IMR-90 (cell line): ENCODE measurements at regions not wholly inside any gene's neighbourhood (a gene's known extent, or its start where the extent isn't known, plus 50 kb on each side); places are given as distances from the start of the nearest gene placed in this dataset.

Source experiments
- ATAC-seq: fragments of 200-7000 bp; cut with Tn5 transposase; 2 replicates; pipeline ENCODE4 v1.9.1; 2020; ENCODE audit warnings: low read depth, mild to moderate bottlenecking, moderate library complexity
- BruUV-seq: library from RNA; stranded (reverse); fragments of 400-500 nt; replicated peaks from 2 replicates; lab custom pipeline; 2021; lab: Mats Ljungman, UMichigan
- CTCF ChIA-PET: fragments of 300-600 bp; formaldehyde crosslinking; extraction: SDS; loops from one replicate; lab custom pipeline; 2021; ENCODE audit warnings: antibody characterized with exemption; lab: Yijun Ruan, JAX
- POLR2A ChIA-PET: fragments of 300-600 bp; sonication (Branson Sonifier 250); formaldehyde crosslinking; loops from one replicate; lab custom pipeline; 2022; ENCODE audit warnings: antibody characterized with exemption; ENCODE audit not compliant: unreplicated experiment; lab: Charles Lee
- DNase-seq: peaks from one replicate; pipeline ENCODE4 v3.0.0; 2013
- H2AFZ ChIP-seq: replicated peaks from 2 replicates; pipeline ENCODE3; 2013; ENCODE audit warnings: low read length, mild to moderate bottlenecking; ENCODE audit not compliant: poor library complexity
- H2AK5ac ChIP-seq: 2 replicates; pipeline ENCODE4 v1.6.1; 2013; ENCODE audit warnings: low read depth, low read length, inconsistent platforms
- H2AK9ac ChIP-seq: replicated peaks from 2 replicates; pipeline ENCODE3; 2013; ENCODE audit warnings: mild to moderate bottlenecking, low read depth, low read length, moderate library complexity; ENCODE audit not compliant: poor library complexity
- H2BK120ac ChIP-seq: 2 replicates; pipeline ENCODE4 v1.6.1; 2013; ENCODE audit warnings: low read depth, low read length, inconsistent platforms
- H2BK15ac ChIP-seq: 3 replicates; pipeline ENCODE4 v1.6.1; 2013; ENCODE audit warnings: low read depth, low read length, inconsistent platforms
- H2BK20ac ChIP-seq: 2 replicates; pipeline ENCODE4 v1.6.1; 2013; ENCODE audit warnings: low read depth, mild to moderate bottlenecking, inconsistent platforms, low read length, moderate library complexity
- H2BK5ac ChIP-seq: 2 replicates; pipeline ENCODE4 v1.6.1; 2013; ENCODE audit warnings: mild to moderate bottlenecking, low read depth, low read length, inconsistent platforms; ENCODE audit not compliant: poor library complexity, severe bottlenecking
- H3K14ac ChIP-seq: replicated peaks from 2 replicates; pipeline ENCODE4 v1.6.1; 2013; ENCODE audit warnings: low read depth, low read length, inconsistent platforms
- H3K18ac ChIP-seq: 2 replicates; pipeline ENCODE4 v1.6.1; 2013; ENCODE audit warnings: low read depth, low read length, control low read depth
- H3K23ac ChIP-seq: 2 replicates; pipeline ENCODE4 v1.6.1; 2013; ENCODE audit warnings: low read depth, low read length, inconsistent platforms
- H3K27ac ChIP-seq: 2 replicates; pipeline ENCODE4 v1.5.1; 2013; ENCODE audit warnings: mild to moderate bottlenecking, control low read depth, low read length; ENCODE audit not compliant: insufficient read depth
- H3K27me3 ChIP-seq: 2 replicates; pipeline ENCODE4 v1.6.1; 2013; ENCODE audit warnings: low read length; ENCODE audit not compliant: control insufficient read depth, insufficient read depth
- H3K36me3 ChIP-seq: 2 replicates; pipeline ENCODE4 v1.6.1; 2013; ENCODE audit warnings: low read length, mixed read lengths; ENCODE audit not compliant: control insufficient read depth, insufficient read depth
- H3K4ac ChIP-seq: 2 replicates; pipeline ENCODE4 v1.6.1; 2013; ENCODE audit warnings: low read depth, low read length, inconsistent platforms
- H3K4me1 ChIP-seq: 2 replicates; pipeline ENCODE4 v1.6.1; 2013; ENCODE audit warnings: low read length, mixed read lengths; ENCODE audit not compliant: control insufficient read depth, insufficient read depth
- H3K4me2 ChIP-seq: 2 replicates; pipeline ENCODE4 v1.6.1; 2013; ENCODE audit warnings: low read depth, mild to moderate bottlenecking, control low read depth, low read length, moderate library complexity
- H3K4me3 ChIP-seq: 2 replicates; pipeline ENCODE4 v1.5.1; 2013; ENCODE audit warnings: low read depth, mild to moderate bottlenecking, control low read depth, low read length, moderate library complexity; ENCODE audit not compliant: insufficient read depth
- H3K56ac ChIP-seq: 2 replicates; pipeline ENCODE4 v1.6.1; 2013; ENCODE audit warnings: low read length, inconsistent platforms; ENCODE audit not compliant: insufficient read depth; ENCODE audit errors: extremely low read depth
- H3K79me1 ChIP-seq, 2 experiments: 2 replicates each; pipeline ENCODE4 v1.6.1; 2013; ENCODE audit warnings: low read length in 2 of 2, inconsistent platforms in 1 of 2, low read depth in 1 of 2
- H3K9ac ChIP-seq: 2 replicates; pipeline ENCODE4 v1.6.1; 2013; ENCODE audit warnings: low read depth, low read length, control low read depth
- H3K9me1 ChIP-seq: 2 replicates; pipeline ENCODE4 v1.6.1; 2013; ENCODE audit warnings: low read length, inconsistent platforms; ENCODE audit not compliant: insufficient read depth
- H3K9me3 ChIP-seq: 2 replicates; pipeline ENCODE4 v1.6.1; 2013; ENCODE audit warnings: low read length; ENCODE audit not compliant: control insufficient read depth, insufficient read depth
- H4K20me1 ChIP-seq: 2 replicates; pipeline ENCODE4 v1.6.1; 2013; ENCODE audit warnings: low read length, inconsistent platforms; ENCODE audit not compliant: insufficient read depth
- H4K5ac ChIP-seq: 2 replicates; pipeline ENCODE4 v1.6.1; 2013; ENCODE audit warnings: mild to moderate bottlenecking, low read depth, low read length, control low read depth
- H4K8ac ChIP-seq, 2 experiments: 2 replicates each; pipeline ENCODE4 v1.6.1; 2013; ENCODE audit warnings: low read depth in 2 of 2, low read length in 2 of 2, control low read depth in 1 of 2, inconsistent platforms in 1 of 2
- H4K91ac ChIP-seq: 2 replicates; pipeline ENCODE4 v1.6.1; 2013; ENCODE audit warnings: low read depth, low read length, inconsistent platforms; ENCODE audit not compliant: insufficient read depth
- BHLHE40 ChIP-seq: fragments of 150-350 bp; IDR thresholded peaks from 2 replicates; pipeline ENCODE4 v1.6.1; 2016; ENCODE audit warnings: mild to moderate bottlenecking, low read depth, low read length
- CEBPB ChIP-seq: IDR thresholded peaks from 2 replicates; pipeline ENCODE4 v1.6.1; 2012; ENCODE audit warnings: low read depth, low read length, improper control_type of control experiment
- ELK1 ChIP-seq: fragments of 150-350 bp; IDR thresholded peaks from 2 replicates; pipeline ENCODE4 v1.6.1; 2016; ENCODE audit warnings: low read depth, mild to moderate bottlenecking, low read length, moderate library complexity, borderline replicate concordance
- MAZ ChIP-seq: IDR thresholded peaks from 2 replicates; pipeline ENCODE4 v1.6.1; 2012; ENCODE audit warnings: low read depth, mild to moderate bottlenecking, low read length, improper control_type of control experiment, moderate library complexity, borderline replicate concordance
- RCOR1 ChIP-seq: IDR thresholded peaks from 2 replicates; pipeline ENCODE4 v1.6.1; 2012; ENCODE audit warnings: mild to moderate bottlenecking, low read length, improper control_type of control experiment; ENCODE audit not compliant: insufficient replicate concordance
- RFX5 ChIP-seq: IDR thresholded peaks from 2 replicates; pipeline ENCODE4 v1.8.0; 2012; ENCODE audit warnings: low read depth, mild to moderate bottlenecking, low read length, moderate library complexity
- WGBS, 2 experiments: methylation state at CpG; one replicate each; pipeline versions ENCODE4 v1.1.5 to v1.1.7; 2013; ENCODE audit warnings: missing lambda C conversion rate in 2 of 2; ENCODE audit not compliant: insufficient read length in 1 of 2; ENCODE audit errors: extremely low coverage in 2 of 2; 5-methylcytosine and 5-hydroxymethylcytosine counted together
- dilution Hi-C: fragments of 300-500 bp; cut with HindIII; formaldehyde crosslinking; loops from one replicate; pipeline ENCODE4 v1.14.3; 2018; ENCODE audit warnings: low sequenced_read_pairs; ENCODE audit not compliant: unreplicated experiment
- in situ Hi-C: fragments of 300-500 bp; cut with MboI; formaldehyde crosslinking; loops from 3 replicates; pipeline ENCODE4 v1.14.3; 2019; ENCODE audit warnings: low sequenced_read_pairs, inconsistent platforms, mixed read lengths
- intact Hi-C: fragments of 100-400 bp; cut with micrococcal nuclease; formaldehyde crosslinking; loops from 2 replicates; pipeline ENCODE4 v1.10.0; 2022

- no peak for ATAC-seq
- in situ Hi-C loops: no loop called here
- no peak overlapping the region for H2AK5ac ChIP-seq
Measured at GRCh38 chr12:67792185-67792584, 143.6 kb downstream of the DYRK2 start.

More at GRCh38 chr12:67792185-67792584, 143.6 kb downstream of the DYRK2 start:
- Histone ChIP-seq H2BK5ac (no peak overlapping the region), H4K20me1 (no peaks in the 10 kb centered on the region), H3K9me1 (0 out of 2 replicates have a peak, but pooled peaks cover 2% of the 10 kb centered on the region), H2BK120ac (no peak overlapping the region), H3K4ac (no peak overlapping the region), H3K56ac (no peak overlapping the region), H2AFZ (no peak overlapping the region), H4K91ac (no peak overlapping the region), H4K8ac (no peak overlapping the region), H2AK9ac (no peak overlapping the region), H4K5ac (no peak overlapping the region), H3K14ac (no peak overlapping the region), H3K18ac (no peak overlapping the region), H2BK20ac (no peak overlapping the region), H2BK15ac (no peak overlapping the region), H3K4me2 (no peak overlapping the region), H3K23ac (no peak overlapping the region), H3K79me1 (no peaks in the 10 kb centered on the region), H3K4me1 (peaks cover 5% of the 10 kb centered on the region), H3K4me3 (no peak overlapping the region), H3K27me3 (no peaks in the 10 kb centered on the region), H3K27ac (no peak overlapping the region), H3K9me3 (no peaks in the 10 kb centered on the region), H3K9ac (no peak overlapping the region), H3K36me3 (no peaks in the 10 kb centered on the region)
- CTCF ChIA-PET: no interaction called here
- dilution Hi-C loops: no loop called here
- no TSS peak for BruUV-seq
- intact Hi-C loops: loop anchor here (5.0 kb wide), 1 partner anchor 95 kb away; no protein-coding TSS in a partner anchor
- DNase-seq: no peak
- WGBS, 2 experiments: 98% methylated on average over 7 of the region's 12 CpGs; no CpG with 5 or more reads in 1 of the 2 experiments
- no peak for TF ChIP-seq RFX5
- no peak for TF ChIP-seq RCOR1
- no peak for TF ChIP-seq MAZ
- TF ChIP-seq BHLHE40: no peak
- TF ChIP-seq CEBPB: no peak
- no peak for TF ChIP-seq ELK1
- POLR2A ChIA-PET: no interaction called here
